ENCODE measurements at regions not wholly inside any gene's neighbourhood (a gene's known extent, or its start where the extent isn't known, plus 50 kb on each side); places are given as distances from the start of the nearest gene placed in this dataset.

DNA sequence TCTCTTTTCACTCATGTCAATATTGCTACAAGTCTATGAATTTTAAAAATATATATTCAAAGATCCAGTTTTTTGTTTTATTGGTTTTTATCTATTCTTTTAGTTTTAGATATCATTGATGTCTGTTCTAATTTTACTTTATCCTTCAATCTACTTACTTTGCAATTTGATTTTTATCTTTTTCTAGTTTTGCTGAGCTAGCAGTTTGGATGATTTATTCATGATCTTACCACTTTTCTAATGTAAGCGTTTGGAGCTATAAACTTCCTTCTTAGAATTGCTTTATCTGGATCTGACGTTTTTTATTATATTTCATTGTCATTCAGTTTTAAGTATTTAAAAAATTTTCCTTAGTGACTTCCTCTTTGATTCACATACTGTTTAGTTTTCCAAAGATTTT, 664.5 kb upstream of the VSTM2A start:
- no peak for TF ChIP-seq POLR2A (IDR thresholded peaks at IDR 0.05)
- TF ChIP-seq, protein P1, sequence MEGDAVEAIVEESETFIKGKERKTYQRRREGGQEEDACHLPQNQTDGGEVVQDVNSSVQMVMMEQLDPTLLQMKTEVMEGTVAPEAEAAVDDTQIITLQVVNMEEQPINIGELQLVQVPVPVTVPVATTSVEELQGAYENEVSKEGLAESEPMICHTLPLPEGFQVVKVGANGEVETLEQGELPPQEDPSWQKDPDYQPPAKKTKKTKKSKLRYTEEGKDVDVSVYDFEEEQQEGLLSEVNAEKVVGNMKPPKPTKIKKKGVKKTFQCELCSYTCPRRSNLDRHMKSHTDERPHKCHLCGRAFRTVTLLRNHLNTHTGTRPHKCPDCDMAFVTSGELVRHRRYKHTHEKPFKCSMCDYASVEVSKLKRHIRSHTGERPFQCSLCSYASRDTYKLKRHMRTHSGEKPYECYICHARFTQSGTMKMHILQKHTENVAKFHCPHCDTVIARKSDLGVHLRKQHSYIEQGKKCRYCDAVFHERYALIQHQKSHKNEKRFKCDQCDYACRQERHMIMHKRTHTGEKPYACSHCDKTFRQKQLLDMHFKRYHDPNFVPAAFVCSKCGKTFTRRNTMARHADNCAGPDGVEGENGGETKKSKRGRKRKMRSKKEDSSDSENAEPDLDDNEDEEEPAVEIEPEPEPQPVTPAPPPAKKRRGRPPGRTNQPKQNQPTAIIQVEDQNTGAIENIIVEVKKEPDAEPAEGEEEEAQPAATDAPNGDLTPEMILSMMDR (IDR thresholded peaks at IDR 0.05), result no peak
